GM12892 (cell line): ENCODE measurements at regions not wholly inside any gene's neighbourhood (a gene's known extent, or its start where the extent isn't known, plus 50 kb on each side); places are given as distances from the start of the nearest gene placed in this dataset.

Experiments
- POLR2A ChIP-seq: IDR thresholded peaks from 2 replicates; pipeline ENCODE4 v1.6.1; 2011; ENCODE audit warnings: low read depth, low read length, control low read depth
- POLR2AphosphoS5 ChIP-seq: IDR thresholded peaks from 2 replicates; pipeline ENCODE4 v1.6.1; 2011; ENCODE audit warnings: low read depth, low read length, control low read depth

GRCh38 chr6:86045038-86045437, 402.4 kb upstream of the SYNCRIP start:
- TF ChIP-seq POLR2A (no peak), POLR2AphosphoS5 (no peak)
